Activated CD8-positive, alpha-beta memory T cell treated with anti-CD3 and anti-CD28 coated beads, Interleukin-2, amount 50 U/mL, for 1 hour (primary cell): ENCODE measurements at regions not wholly inside any gene's neighbourhood (a gene's known extent, or its start where the extent isn't known, plus 50 kb on each side); places are given as distances from the start of the nearest gene placed in this dataset.
"Not testable (repeated sequence)": the region's sequence is repeated elsewhere in the genome, so short reads cannot be mapped to it uniquely, and the experiment has no call there.

Experiments
- DNase-seq: peaks from one replicate; pipeline ENCODE4 v3.0.0-alpha.2; 2020; ENCODE audit errors: extremely low read depth

DNA sequence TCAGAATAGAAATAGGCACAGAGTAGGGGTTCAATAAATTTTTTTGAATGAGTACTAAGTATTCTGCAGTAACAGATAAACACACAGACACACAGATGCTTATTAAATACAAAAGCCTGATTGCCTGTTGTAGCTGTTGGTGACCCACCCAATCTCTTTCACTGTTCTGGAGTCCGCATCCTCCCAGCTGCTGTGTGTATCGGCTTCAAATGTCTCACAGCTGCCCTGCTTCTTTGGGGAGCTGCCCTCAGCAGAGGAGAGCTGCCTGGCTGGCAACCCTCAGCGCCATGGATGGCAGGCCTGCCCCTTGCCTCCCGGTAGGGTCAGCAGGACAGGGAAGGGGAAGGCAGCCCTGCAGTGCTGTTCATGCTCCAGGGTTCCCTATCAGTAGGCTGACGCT lies 50.5 kb upstream of the PRNP start:
- no peak for DNase-seq

DNA sequence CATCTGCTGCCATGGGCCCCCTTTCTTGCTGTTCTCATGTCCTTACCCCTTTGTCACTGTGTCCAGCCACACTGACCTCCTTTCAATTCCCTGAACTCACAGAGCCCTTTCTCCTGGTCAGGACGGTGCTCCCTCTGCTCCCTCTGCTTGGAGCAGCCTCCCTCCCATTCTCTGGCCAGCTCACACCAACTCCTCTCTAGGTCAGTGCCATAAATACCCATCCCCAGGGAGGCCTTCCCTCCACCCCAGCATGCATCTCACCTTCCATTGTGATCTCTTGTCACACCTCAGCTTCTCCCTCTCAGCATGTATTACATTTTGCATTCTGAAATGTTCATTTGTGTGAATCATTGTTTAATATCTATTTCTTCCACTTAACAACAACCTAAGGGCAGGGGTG lies 50.9 kb upstream of the PRNP start:
- no peak for DNase-seq

DNA sequence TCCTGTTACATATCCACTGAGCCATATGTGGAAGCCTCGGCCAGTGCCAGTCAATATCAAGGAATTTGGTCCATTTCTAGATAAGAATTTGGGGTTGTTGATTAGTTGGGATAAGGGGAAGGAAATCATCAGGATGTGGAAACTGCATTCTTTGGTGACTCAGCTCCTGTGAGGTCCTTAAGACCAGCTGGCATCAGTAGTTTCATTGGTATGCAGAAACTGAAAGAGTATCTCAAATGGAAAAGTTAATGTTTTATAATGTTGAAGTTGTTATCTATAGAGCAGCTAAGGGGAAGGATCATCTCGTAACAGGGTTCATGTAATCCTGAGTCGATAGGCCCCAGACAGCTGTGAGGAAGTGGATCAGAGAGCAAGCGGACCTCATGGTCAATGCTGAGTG lies 52.5 kb upstream of the PRNP start:
- no peak for DNase-seq

DNA sequence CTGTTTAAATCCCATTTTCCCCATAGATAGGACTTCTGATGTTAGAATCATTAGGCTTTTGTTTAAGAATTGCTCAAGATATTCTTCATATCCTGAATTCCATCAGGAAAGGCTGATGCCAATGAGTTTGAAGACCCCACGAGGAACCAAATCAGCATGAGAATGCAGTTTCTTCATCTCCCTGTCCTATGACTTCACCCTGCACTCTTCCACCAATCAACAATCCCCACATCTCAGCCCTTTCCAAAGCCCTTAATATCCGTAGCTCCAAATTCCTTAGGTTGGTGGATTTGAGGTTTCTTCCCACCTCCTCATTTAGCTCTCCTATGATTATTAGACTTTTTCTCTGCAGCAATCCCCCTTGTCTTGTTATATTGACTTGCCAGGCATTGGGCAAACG lies 52.9 kb upstream of the PRNP start:
- no peak for DNase-seq

DNA sequence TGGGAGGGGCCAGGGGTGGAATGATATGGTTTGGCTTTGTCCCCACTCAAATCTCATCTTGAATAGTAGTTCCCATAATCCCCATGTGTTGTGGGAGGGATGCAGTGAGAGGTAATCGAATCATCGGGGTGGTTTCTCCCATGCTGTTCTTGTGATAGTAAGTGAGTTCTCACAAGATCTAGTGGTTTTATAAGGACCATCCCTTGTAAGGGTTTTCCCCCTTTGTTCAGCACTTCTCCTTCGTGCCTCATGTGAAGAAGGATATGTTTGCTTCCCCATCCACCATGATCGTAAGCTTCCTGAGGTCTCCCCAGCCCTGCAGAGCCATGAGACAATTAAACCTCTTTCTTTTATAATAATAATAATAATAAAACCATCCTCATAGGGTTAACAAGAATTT lies 53.4 kb upstream of the PRNP start:
- DNase-seq = no peak

DNA sequence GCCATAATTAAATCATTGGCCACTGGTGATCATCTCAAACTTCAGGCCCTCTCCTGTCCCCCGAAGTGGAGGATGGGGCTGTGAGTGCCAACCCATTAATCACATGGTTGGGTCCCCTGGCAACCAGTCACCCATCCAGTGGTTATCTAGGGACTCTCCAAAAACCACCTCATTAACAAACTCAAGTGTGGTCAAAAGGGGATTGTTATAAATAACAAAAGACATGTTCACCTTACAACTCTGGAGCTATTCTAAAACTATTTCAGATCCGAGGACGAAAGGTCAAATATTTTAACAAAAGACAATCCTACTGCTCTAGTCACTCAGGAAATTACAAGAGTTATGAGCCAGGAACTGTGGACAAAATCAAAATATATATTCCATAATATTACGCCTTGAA lies 60.0 kb upstream of the PRNP start:
- DNase-seq = no peak

DNA sequence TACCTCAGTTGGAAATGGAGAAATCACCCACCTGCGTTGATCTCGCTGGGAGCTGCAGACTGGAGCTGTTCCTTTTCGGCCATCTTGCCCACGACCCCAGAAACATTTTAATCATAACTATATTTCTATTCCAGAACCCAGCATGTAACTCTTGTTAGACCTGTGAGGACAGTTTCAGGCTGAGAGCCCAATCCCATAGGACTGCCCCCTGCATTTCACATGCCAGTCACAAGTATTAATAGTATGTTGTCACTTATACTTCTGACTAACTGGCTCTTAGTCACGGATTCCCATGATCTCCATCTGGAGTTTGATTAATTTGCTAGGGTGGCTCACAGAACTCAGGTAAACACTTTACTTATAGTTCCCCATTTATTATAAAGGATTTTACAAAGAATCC lies 60.6 kb upstream of the PRNP start:
- no peak for DNase-seq

DNA sequence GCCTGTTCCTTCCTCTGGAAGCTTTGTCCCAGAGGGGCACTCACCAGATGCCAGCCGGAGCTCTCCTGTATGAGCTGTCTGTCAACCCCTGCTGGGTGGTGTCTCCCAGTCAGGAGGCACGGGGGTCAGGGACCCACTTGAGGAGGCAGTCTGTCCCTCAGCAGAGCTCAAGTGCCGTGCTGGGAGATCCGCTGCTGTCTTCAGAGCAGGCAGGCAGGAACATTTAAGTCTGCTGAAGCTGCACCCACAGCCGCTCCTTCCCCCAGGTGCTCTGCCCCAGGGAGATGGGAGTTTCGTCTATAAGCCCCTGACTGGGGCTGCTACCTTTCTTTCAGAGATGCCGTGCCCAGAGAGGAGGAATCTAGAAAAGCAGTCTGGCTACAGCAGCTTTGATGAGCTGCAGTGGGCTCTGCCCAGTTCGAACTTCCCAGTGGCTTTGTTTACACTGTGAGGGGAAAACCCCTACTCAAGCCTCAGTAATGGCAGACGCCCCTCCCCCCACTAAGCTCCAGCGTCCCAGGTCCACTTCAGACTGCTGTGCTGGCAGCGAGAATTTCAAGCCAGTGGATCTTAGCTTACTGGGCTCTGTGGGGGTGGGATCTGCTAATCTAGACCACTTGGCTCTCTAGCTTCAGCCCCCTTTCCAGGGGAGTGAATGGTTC lies 61.5 kb upstream of the PRNP start:
- not testable (repeated sequence) for DNase-seq

DNA sequence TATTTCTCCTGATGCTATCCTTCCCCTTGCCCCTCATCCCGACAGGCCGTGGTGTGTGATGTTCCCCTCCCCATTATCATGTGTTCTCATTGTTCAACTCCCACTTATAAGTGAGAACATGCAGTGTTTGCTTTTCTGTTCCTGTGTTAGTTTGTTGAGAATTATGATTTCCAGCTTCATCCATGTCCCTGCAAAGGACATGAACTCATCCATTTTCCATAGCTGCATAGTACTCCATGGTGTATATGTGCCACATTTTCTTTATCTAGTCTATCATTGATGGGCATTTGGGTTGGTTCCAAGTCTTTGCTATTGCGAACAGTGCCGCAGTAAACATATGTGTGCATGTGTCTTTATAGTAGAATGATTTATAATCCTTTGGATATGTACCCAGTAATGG lies 67.1 kb upstream of the PRNP start:
- DNase-seq = not testable (repeated sequence)

DNA sequence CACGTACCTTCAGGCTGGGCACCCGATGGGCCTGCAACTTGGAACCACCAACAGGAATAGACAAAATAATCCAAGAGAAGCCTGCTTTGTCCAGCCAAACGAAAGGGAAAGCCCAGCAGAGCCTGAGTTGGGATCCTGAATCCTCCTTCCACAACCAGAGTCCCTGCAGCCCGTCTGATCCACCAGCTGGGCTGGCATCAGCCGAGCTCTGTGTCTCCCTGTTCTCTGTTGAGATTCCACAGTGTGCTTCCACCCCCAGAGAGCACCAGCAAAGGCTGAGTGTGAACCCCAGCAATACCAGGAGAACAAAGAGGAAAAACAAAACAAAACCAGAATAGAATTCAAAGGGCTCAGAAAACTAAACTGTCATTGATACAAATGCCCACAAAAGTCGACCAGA lies 68.8 kb upstream of the PRNP start:
- no peak for DNase-seq

DNA sequence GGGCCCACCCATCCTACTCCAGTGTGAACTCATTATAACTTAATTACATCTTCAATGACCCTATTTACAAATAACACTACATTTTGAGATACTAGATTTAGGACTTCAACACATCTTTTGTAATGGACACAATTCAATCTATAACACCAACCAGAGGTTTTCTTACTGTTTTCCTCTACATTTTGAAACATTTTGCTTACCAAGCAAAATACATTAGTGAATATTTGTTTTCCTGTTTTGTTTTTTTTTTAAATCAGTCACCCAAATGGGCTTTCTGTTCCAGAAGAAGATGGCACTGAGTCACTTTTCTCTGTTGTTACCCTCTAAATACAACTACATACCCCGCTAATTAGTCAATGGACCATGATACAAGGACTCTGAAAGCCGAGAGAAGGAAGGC lies 69.2 kb upstream of the PRNP start:
- DNase-seq = no peak

DNA sequence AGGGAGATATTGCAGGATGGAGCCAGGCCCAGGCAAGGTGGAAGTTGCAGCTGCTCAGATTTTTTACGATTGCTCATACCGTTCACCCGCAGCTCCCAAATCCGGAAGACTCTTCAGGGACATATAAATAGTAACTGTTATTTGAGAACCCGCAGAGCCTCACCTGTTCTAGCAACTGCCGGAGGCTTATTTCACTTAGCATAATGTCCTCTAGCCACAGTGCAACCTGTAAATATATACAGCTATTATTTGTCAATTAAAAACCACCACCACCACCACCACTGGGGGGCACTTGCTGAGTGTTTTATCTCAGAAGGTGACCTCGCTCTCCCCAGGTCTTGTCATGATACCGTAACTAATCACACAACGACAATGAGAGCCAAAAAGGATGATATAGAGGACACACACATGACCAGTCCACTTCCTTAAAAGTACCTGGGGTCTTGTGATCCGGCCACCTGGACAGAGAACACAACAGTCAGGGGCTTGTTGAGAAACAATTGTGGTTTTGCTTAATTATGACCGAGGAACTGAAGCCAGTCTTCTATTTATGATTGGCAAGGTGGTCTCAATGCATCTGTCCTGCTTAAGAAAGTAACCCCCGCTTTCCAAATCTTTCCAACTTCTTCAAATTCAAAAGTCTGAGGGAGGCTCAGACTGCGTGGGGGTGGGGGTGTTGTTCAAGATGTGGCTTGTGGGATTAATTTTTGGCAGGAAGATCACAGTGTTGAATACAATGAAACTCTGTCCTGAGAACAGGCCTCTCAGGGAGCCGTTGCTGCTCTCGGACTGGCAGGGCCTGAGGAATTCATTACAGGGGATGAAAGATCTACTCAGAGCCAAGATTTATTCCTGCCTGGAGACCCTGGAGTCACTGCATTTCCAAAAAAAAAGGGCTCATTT lies 72.3 kb upstream of the PRNP start:
- peak; percentile 46 for DNase-seq

DNA sequence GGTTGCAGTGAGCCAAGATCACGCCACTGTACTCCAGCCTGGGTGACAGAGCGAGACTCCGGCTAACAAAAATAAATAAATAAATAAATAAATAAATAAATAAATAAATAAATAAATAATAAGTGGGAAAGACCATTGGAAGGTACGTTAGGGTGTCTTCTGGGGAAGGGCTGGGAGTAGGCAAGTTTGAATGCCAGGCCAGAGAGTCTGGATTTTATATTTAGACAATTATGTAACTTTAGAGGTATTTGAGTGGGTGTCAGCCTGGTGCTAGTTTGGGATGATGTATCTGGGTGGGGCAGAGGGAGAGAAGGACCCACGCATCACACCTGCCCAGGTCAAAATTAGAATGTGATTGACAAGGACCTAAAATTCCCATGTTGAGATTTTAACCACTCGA lies 73.1 kb upstream of the PRNP start:
- no peak for DNase-seq

DNA sequence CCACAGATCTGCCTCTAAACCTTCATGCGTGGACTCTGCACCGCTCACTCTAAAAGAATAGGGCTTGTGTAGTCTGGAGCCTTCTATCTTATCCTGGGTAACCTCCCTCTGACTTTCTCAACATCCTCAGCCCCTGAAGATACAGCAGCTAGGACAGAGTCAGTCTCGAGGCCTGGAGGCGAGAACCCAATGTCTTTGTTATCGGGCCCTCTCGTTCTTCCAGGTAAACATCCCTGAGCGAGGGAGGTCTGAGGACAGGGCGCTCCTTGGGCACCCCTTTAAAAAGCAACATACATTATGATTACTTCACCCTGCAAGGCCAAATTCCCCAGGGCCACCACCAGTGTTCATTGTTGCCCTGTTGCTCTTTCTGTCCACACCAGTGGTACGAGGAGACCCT lies 75.4 kb upstream of the PRNP start:
- DNase-seq = no peak

DNA sequence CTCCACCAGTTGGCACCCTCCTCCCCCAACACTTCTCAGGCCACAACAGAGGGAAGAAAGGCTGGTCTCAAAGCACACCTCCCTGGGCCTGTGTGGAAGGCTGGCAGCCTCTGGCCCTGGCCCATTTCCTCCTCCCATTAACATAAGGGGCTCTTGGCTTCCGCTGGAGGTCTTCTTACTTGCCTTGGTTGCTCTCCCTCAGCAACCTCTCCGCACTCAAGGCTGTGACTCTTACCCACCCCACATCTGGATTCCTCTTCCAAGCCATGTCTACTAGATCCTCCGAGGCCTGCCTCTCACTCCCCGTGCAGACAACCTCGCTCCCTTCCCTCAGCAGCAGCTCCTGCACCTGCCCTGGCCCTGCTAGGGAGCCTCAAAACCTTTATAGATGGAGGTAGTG lies 76.7 kb upstream of the PRNP start:
- no peak for DNase-seq

DNA sequence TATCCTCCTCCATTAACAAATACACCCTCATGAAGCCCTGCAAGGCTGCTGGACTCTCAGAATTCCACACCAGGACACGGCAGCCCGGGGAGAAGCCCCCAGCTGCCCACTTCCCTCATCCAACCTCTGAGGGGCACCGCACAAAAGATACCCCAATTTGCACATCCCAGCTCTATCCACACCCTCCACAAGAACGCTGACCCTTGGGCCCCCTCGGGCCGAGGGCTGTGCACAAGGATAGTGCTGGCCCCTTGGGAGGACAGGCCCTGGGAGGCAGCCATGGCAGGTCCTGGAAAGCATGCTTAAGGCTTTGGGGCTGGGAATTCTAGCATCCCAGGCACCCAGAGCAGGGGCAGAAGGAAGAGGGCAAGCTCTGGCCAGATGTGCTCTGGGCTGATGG lies 77.4 kb upstream of the PRNP start:
- DNase-seq = no peak

DNA sequence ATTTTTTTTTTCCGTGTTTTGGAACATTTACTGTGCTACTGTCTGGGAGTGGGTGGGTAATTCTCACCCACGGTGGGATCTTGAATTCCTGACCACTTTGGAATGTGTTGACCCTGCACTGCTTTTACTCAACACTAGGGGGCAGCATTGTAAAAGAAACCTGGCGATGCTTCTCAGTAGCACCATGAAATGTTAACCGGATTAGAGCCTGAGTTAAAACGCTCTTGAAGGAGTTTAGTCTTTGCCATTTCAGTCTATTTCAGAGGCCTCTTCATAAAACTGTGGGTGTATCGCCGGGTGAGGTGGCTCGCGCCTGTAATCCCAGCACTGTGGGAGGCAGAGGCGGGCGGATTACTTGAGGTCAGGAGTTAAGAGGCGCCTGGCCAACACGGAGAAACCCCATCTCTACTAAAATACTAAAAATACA lies 79.0 kb upstream of the PRNP start:
- peak; percentile 18 for DNase-seq

DNA sequence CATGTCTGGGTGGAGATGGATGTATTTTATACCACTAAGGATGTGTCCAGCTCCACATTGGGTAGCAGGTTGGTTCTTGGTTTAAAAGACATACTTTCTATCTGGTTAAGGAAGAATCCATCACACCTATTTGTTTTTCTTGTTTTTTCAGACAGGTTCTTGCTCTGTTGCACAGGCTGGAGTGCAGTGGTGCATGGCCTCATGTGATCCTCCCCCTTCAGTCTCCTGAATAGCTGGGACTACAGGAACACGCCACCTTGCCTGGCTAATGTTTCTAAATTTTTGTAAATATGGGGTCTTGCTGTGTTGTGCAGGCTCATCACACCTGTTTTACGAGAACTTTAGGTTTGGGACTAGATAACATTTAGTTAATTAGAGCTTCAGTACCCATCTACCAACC lies 80.2 kb upstream of the PRNP start:
- no peak for DNase-seq

DNA sequence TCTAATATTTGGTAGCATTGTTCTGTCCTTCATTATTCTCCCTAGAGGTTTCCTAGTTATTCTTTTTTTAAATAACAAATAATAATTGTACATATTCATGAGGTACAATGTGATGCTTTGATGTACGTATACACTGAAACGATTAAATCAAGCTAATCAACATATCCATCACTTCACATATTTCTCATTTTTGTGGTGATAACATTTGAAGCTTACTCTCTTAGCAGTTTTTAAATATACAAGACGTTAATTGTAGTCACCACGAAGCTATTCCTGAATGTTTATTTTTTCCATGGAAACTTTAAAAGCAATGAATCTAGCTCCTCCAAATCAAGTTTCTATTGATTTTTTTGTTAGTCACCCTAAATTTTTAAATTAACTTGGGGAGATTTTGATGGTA lies 81.1 kb upstream of the PRNP start:
- DNase-seq = no peak

DNA sequence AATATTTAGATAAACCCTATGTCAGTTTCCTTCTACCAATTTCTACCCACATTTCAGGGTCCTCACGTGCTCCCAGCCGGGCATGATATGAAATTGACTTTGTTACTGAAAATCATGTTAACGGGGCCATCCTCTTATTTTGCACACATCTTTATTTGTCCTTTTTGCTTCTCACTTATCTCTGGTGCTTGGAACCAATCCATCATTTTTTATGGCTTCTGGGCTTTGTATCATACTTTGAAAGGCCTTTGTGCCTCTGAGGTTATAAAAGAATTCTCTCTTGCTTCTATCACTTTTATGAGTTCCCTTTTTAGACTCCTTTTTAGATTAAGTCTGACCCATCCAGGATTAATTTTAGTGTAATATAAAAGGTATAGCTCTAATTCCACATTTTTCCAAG lies 81.7 kb upstream of the PRNP start:
- DNase-seq = no peak

DNA sequence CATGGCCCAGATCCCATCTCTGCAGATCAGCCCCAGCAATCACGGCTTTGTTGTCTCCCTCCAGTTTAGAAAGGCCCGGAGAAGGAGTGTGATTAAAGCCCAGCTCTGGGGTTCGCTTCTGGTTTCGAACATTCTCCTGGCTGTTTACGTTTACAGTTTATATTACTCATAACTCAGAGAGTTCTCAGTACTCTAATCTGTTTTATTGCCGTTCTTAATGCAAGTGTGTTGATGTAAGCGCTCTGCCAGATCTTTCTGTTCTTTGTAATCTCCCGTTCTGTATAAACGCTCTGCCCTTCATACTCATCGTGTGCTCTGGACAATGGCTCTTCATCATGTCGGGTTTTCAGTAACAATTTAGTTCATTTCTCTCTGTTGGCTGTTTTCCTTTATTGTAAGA lies 82.5 kb upstream of the PRNP start:
- DNase-seq = no peak

DNA sequence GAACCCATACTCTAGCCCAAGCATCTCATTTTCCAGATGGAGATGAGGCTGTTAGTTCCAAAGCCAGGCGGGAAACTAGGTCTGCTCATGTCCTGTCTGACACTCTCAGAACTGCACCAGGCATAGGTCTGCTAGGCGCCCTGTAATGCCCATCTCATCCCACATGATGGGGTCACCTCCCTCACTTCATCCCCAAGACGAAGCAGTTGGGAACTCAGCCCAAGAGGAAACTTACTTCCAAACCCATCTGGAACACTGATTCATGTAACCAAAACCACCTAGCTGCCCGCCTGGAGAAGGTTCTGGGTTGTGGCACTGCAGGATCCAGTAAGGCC lies 84.0 kb upstream of the PRNP start:
- no peak for DNase-seq

DNA sequence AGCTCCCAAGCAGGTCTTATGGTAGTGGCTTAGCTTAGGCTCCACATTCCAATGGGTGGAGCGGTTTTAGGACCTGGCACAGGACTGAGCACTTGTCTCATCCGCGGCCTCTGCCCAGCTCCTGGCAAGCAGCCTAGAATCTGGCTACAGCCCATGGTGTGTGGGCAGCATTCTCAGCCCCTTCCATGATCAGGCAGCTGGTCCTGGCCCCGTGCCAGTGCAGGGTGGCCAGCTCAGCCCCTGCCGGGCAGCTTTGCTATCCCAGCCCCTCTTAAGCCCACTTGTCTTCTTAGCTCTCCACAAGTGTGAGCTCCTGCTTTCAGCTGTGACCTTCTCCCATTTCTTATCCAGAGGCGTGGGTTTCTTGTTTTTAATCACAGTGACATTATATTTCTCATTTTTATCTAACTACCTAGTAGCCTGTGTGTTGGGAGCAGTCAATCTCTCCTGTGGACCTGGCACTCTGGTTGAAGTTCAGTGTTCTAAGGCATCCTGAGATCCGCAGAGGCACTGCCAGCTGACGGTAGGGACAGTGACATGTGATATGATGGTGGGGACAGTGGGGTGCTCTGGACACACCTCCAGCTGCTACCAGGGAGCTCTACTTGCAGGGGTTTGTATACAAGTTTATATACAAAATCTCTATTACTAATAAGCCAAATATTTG lies 84.5 kb upstream of the PRNP start:
- no peak for DNase-seq
